Endodermal cell (in vitro differentiated cells): ENCODE measurements at regions not wholly inside any gene's neighbourhood (a gene's known extent, or its start where the extent isn't known, plus 50 kb on each side); places are given as distances from the start of the nearest gene placed in this dataset.

Source experiments
- DNase-seq: peaks from one replicate; pipeline ENCODE4 v3.0.0-alpha.2; 2017
- H3K27ac ChIP-seq: 2 replicates; pipeline ENCODE4 v1.5.1; 2013; ENCODE audit warnings: mild to moderate bottlenecking, low read depth, low read length, moderate library complexity
- H3K27me3 ChIP-seq: 2 replicates; pipeline ENCODE4 v1.6.1; 2013; ENCODE audit warnings: mild to moderate bottlenecking, low read length, moderate library complexity; ENCODE audit not compliant: insufficient read depth, control insufficient read depth, poor library complexity, severe bottlenecking
- H3K36me3 ChIP-seq: 2 replicates; pipeline ENCODE4 v1.7.0; 2013; ENCODE audit warnings: mild to moderate bottlenecking, low read length, moderate library complexity; ENCODE audit not compliant: control insufficient read depth, insufficient read depth
- H3K4me1 ChIP-seq: one replicate; pipeline ENCODE4 v1.7.0; 2013; ENCODE audit warnings: low read length; ENCODE audit not compliant: control insufficient read depth, insufficient read depth
- H3K4me3 ChIP-seq: 2 replicates; pipeline ENCODE4 v1.5.1; 2013; ENCODE audit warnings: mild to moderate bottlenecking, low read length, moderate library complexity
- H3K9ac ChIP-seq: 2 replicates; pipeline ENCODE4 v1.6.1; 2013; ENCODE audit warnings: mild to moderate bottlenecking, low read length, moderate library complexity; ENCODE audit not compliant: poor library complexity, severe bottlenecking; ENCODE audit errors: extremely low read depth
- H3K9me3 ChIP-seq: 2 replicates; pipeline ENCODE4 v1.6.1; 2013; ENCODE audit warnings: mild to moderate bottlenecking, low read length, moderate library complexity; ENCODE audit not compliant: control insufficient read depth
- H3K27ac Mint-ChIP-seq: 2 replicates; pipeline ENCODE4 v1.8.0; 2020; ENCODE audit warnings: mixed read lengths
- H3K27me3 Mint-ChIP-seq: 2 replicates; pipeline ENCODE4 v1.8.0; 2021; ENCODE audit warnings: mild to moderate bottlenecking, mixed read lengths; ENCODE audit not compliant: insufficient read depth
- H3K36me3 Mint-ChIP-seq: 2 replicates; pipeline ENCODE4 v1.8.0; 2020; ENCODE audit warnings: low read depth, mixed read lengths
- H3K4me1 Mint-ChIP-seq: 2 replicates; pipeline ENCODE4 v1.8.0; 2020; ENCODE audit warnings: mixed read lengths
- H3K4me3 Mint-ChIP-seq: 2 replicates; pipeline ENCODE4 v1.8.0; 2020; ENCODE audit warnings: mild to moderate bottlenecking, moderate library complexity, mixed read lengths
- H3K9me3 Mint-ChIP-seq: 2 replicates; pipeline ENCODE4 v1.8.0; 2020; ENCODE audit warnings: mild to moderate bottlenecking, mixed read lengths
- CTCF ChIP-seq: fragments of 200-600 bp; sonication (generic); conservative IDR thresholded peaks from 2 replicates; pipeline ENCODE4 v1.5.0; 2021; ENCODE audit warnings: antibody characterized with exemption, mild to moderate bottlenecking
- WGBS, 2 experiments: methylation state at CpG; one replicate each; pipeline versions ENCODE4 v1.1.5 to v1.1.7; 2013; ENCODE audit warnings: missing lambda C conversion rate in 2 of 2, mixed read lengths in 1 of 2; ENCODE audit not compliant: insufficient coverage in 1 of 2, insufficient read length in 1 of 2; 5-methylcytosine and 5-hydroxymethylcytosine counted together

- H3K36me3 ChIP-seq, result no peaks in the 10 kb centered on the region
- no peaks in the 10 kb centered on the region for H3K27me3 Mint-ChIP-seq
- H3K4me3 Mint-ChIP-seq, result no peak overlapping the region
- no peaks in the 10 kb centered on the region for H3K4me1 Mint-ChIP-seq
- no peaks in the 10 kb centered on the region for H3K9me3 ChIP-seq
- H3K9me3 Mint-ChIP-seq, result no peaks in the 10 kb centered on the region
- H3K27me3 ChIP-seq, result no peaks in the 10 kb centered on the region
- DNase-seq, result no peak
- H3K27ac ChIP-seq, result no peak overlapping the region
- no peak overlapping the region for H3K4me3 ChIP-seq
- H3K4me1 ChIP-seq, result no peaks in the 10 kb centered on the region
- no peak overlapping the region for H3K9ac ChIP-seq
- H3K36me3 Mint-ChIP-seq, result no peaks in the 10 kb centered on the region
- TF ChIP-seq CTCF, result no peak
- 80 to 88% methylated on average over 1 to 2 of the region's 2 CpGs for WGBS, 2 experiments
- H3K27ac Mint-ChIP-seq, result no peak overlapping the region
Observed at GRCh38 chr4:17128268-17128667, 229.8 kb upstream of the LDB2 start.

GRCh38 chr4:17126321-17126966, 228.0 kb upstream of the LDB2 start:
- 97 to 100% methylated on average over 1 of the region's 1 CpG for WGBS, 2 experiments
- DNase-seq, result no peak
- H3K9me3 ChIP-seq, result no peaks in the 10 kb centered on the region
- no peak overlapping the region for H3K9ac ChIP-seq
- H3K4me3 ChIP-seq, result no peak overlapping the region
- no peak overlapping the region for H3K27ac Mint-ChIP-seq
- no peaks in the 10 kb centered on the region for H3K36me3 Mint-ChIP-seq
- no peaks in the 10 kb centered on the region for H3K4me1 ChIP-seq
- H3K9me3 Mint-ChIP-seq, result no peaks in the 10 kb centered on the region
- peak overlapping the region; percentile 27 for H3K27ac ChIP-seq
- H3K4me3 Mint-ChIP-seq, result no peak overlapping the region
- no peaks in the 10 kb centered on the region for H3K36me3 ChIP-seq
- H3K27me3 Mint-ChIP-seq, result no peaks in the 10 kb centered on the region
- no peaks in the 10 kb centered on the region for H3K4me1 Mint-ChIP-seq
- no peak for TF ChIP-seq CTCF
- H3K27me3 ChIP-seq, result no peaks in the 10 kb centered on the region

- 83 to 86% methylated on average over 2 to 4 of the region's 4 CpGs for WGBS, 2 experiments
- no peak overlapping the region for H3K27ac ChIP-seq
- TF ChIP-seq CTCF, result peak; percentile 71
Observed at GRCh38 chr4:17124767-17125166, 226.3 kb upstream of the LDB2 start.

More at GRCh38 chr4:17124767-17125166, 226.3 kb upstream of the LDB2 start:
- no peaks in the 10 kb centered on the region for H3K36me3 Mint-ChIP-seq
- Histone ChIP-seq H3K27me3 (no peaks in the 10 kb centered on the region), H3K9me3 (peaks cover 5% of the 10 kb centered on the region), H3K36me3 (no peaks in the 10 kb centered on the region), H3K9ac (no peak overlapping the region), H3K4me3 (no peak overlapping the region), H3K4me1 (no peaks in the 10 kb centered on the region)
- H3K4me1 Mint-ChIP-seq, result no peaks in the 10 kb centered on the region
- no peaks in the 10 kb centered on the region for H3K27me3 Mint-ChIP-seq
- H3K9me3 Mint-ChIP-seq, result peaks cover 7% of the 10 kb centered on the region
- no peak overlapping the region for H3K4me3 Mint-ChIP-seq
- no peak for DNase-seq
- no peak overlapping the region for H3K27ac Mint-ChIP-seq
